ENCODE measurements at regions not wholly inside any gene's neighbourhood (a gene's known extent, or its start where the extent isn't known, plus 50 kb on each side); places are given as distances from the start of the nearest gene placed in this dataset.
"Not testable (repeated sequence)": the region's sequence is repeated elsewhere in the genome, so short reads cannot be mapped to it uniquely, and the experiment has no call there.

- not testable (repeated sequence) for TF ChIP-seq CTCF, POLR2A (IDR thresholded peaks at IDR 0.05)
Measured at GRCh38 chr2:12018726-12019125, 272.3 kb downstream of the LPIN1 start.

Measured in right lobe of liver (tissue), 4 donors.